SKM-1 treated with dmso at 0.1 percent for 144 hours (cell line): ENCODE measurements at regions not wholly inside any gene's neighbourhood (a gene's known extent, or its start where the extent isn't known, plus 50 kb on each side); places are given as distances from the start of the nearest gene placed in this dataset.

Experiments used
- DNase-seq: peaks from one replicate; lab custom pipeline; 2025; ENCODE audit not compliant: unreplicated experiment; lab: John Stamatoyannopoulos, UW

DNA sequence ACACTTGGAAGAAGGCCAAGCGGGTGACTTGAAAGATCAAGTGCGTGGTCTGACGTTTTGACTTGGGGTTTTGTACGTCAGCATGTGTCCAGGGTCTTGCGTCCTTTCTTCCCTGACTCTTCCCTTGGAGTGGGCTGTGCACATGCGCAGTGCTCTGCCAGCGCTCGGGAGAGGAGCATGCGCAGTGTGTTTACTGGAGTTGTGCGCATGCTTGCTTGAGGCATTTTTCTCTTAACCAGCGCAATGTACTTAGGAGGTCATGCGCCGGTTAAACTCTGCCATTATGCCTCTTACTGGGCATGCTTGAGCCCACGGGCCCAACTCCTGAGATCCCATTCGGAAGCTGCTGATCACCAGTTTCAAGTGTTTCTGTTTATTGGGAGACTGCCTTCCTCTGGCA is 242.5 kb upstream of the AJAP1 start:
- no peak for DNase-seq

- no peak for DNase-seq
Observed at GRCh38 chr1:4415476-4415875, 238.9 kb upstream of the AJAP1 start.

DNA sequence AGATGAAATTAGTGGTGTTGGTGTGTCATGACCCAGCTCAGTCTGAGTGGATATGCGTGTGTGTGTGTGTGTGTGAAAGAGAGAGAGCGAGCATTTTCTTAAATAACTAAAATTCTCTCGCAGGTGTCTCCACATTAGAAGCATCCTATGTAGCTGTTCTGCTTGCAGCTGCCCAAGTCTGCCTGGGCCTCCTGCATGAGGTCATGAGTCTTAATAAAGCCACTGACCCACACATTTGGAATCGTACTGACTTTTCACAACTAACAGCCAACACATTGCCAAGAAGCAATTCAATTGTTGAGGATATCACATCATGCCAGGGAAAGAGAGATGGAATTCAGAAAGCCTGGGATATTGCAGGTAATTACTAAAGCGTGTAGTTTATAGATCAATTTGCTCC is 238.2 kb upstream of the AJAP1 start:
- no peak for DNase-seq

GRCh38 chr1:4418021-4418420 is 236.4 kb upstream of the AJAP1 start:
- DNase-seq = no peak

- DNase-seq = no peak
Observed at GRCh38 chr1:4421986-4422385, 232.4 kb upstream of the AJAP1 start.

- no peak for DNase-seq
Observed at GRCh38 chr1:4422504-4423289, 231.7 kb upstream of the AJAP1 start.

GRCh38 chr1:4424254-4424653 is 230.2 kb upstream of the AJAP1 start:
- DNase-seq = no peak

- no peak for DNase-seq
Observed at GRCh38 chr1:4424766-4425165, 229.6 kb upstream of the AJAP1 start.

- DNase-seq = no peak
Observed at GRCh38 chr1:4425892-4426291, 228.5 kb upstream of the AJAP1 start.

GRCh38 chr1:4428711-4429110 is 225.7 kb upstream of the AJAP1 start:
- DNase-seq = no peak

- DNase-seq = no peak
Observed at GRCh38 chr1:4430406-4431365, 223.7 kb upstream of the AJAP1 start.

GRCh38 chr1:4431491-4431890 is 222.9 kb upstream of the AJAP1 start:
- no peak for DNase-seq

GRCh38 chr1:4433075-4433474 is 221.3 kb upstream of the AJAP1 start:
- no peak for DNase-seq

DNA sequence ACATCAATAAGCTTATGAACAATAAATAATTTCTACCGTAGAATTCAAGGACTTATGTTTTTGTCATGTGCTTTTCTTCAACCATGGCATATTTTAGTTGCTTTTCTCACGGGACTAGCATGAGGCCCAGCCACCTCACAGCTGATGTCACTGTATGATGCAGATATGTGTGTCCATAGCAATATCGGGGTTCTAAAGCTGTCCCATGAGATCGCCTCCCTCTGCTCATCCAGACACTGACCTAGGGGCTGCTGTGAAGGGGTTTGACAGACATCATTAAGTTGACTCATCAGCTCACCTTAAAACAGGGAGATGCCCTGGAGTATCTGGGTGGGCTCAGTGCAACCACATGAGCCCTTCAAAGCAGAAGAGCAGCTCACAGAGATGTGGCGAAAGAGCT is 210.3 kb upstream of the AJAP1 start:
- DNase-seq = no peak

GRCh38 chr1:4447778-4448420 is 206.5 kb upstream of the AJAP1 start:
- DNase-seq = no peak

- no peak for DNase-seq
Observed at GRCh38 chr1:4449972-4450371, 204.4 kb upstream of the AJAP1 start.

DNA sequence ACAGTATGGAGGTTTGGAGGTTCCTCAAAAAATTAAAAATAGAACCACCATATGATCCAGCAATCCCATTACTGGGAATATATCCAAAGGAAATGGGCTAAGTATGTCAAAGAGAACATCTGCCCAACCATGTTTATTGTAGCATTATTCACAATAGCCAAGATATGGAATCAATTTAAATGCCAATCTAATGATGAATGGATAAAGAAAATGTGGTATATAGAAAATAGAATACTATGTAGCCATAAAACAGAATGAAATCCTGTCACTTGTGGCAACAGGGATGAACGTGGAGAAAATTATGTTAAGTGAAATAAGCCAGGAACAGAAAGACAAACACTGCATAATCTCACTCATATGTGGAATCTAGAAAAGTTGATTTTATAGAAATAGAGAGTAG is 201.7 kb upstream of the AJAP1 start:
- DNase-seq = no peak

DNA sequence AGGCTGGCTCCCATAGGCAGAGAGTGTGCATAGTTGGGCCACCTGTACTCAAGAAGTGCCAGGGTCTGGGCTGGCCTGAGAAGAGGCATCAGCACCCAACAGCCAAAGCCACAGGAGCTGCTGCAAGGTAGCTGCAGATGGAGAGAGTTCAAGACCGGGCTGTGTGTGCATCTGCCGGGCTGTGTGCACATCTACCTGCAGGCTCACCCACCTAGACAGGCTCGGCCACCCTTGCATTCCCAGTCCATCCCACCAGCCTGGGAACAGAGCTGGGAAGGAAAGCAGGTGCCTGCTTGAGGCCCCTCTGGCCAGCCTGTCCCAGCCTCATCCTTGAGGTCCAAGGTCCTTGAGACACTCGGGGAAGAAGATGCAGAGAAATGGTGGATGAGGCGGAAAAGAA is 194.4 kb upstream of the AJAP1 start:
- no peak for DNase-seq

- no peak for DNase-seq
Observed at GRCh38 chr1:4460651-4461050, 193.8 kb upstream of the AJAP1 start.

GRCh38 chr1:4461726-4462290 is 192.6 kb upstream of the AJAP1 start:
- DNase-seq = no peak

GRCh38 chr1:4462831-4463484 is 191.5 kb upstream of the AJAP1 start:
- no peak for DNase-seq
